ENCODE measurements at regions not wholly inside any gene's neighbourhood (a gene's known extent, or its start where the extent isn't known, plus 50 kb on each side); places are given as distances from the start of the nearest gene placed in this dataset.

- TF ChIP-seq, protein P1, sequence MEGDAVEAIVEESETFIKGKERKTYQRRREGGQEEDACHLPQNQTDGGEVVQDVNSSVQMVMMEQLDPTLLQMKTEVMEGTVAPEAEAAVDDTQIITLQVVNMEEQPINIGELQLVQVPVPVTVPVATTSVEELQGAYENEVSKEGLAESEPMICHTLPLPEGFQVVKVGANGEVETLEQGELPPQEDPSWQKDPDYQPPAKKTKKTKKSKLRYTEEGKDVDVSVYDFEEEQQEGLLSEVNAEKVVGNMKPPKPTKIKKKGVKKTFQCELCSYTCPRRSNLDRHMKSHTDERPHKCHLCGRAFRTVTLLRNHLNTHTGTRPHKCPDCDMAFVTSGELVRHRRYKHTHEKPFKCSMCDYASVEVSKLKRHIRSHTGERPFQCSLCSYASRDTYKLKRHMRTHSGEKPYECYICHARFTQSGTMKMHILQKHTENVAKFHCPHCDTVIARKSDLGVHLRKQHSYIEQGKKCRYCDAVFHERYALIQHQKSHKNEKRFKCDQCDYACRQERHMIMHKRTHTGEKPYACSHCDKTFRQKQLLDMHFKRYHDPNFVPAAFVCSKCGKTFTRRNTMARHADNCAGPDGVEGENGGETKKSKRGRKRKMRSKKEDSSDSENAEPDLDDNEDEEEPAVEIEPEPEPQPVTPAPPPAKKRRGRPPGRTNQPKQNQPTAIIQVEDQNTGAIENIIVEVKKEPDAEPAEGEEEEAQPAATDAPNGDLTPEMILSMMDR (IDR thresholded peaks at IDR 0.05), result no peak
- TF ChIP-seq POLR2AphosphoS5 (IDR thresholded peaks at IDR 0.05), result no peak
Observed at GRCh38 chr16:86228713-86229112, 281.6 kb upstream of the FOXF1 start.
